GM10248 (cell line): ENCODE measurements at regions not wholly inside any gene's neighbourhood (a gene's known extent, or its start where the extent isn't known, plus 50 kb on each side); places are given as distances from the start of the nearest gene placed in this dataset.

Experiments
- CTCF ChIA-PET: fragments of 300-600 bp; sonication (Branson Sonifier 250); formaldehyde crosslinking; extraction: SDS; loops from one replicate; lab custom pipeline; 2021; ENCODE audit warnings: antibody characterized with exemption; lab: Yijun Ruan, JAX
- POLR2A ChIA-PET: fragments of 350-650 bp; sonication (Branson Sonifier 250); formaldehyde crosslinking; extraction: SDS; loops from one replicate; lab custom pipeline; 2020; ENCODE audit warnings: antibody characterized with exemption; lab: Yijun Ruan, JAX
- DNase-seq: peaks from one replicate; pipeline ENCODE4 v3.0.0; 2012; ENCODE audit errors: extremely low spot score
- CTCF ChIP-seq: IDR thresholded peaks from 2 replicates; pipeline ENCODE4 v1.5.1; 2012; ENCODE audit warnings: mild to moderate bottlenecking, low read depth; ENCODE audit errors: extremely low read depth, missing control alignments, control extremely low read depth

- POLR2A ChIA-PET = no interaction called here
Observed at GRCh38 chr12:38465020-38465419, 148.4 kb downstream of the ALG10B start.

GRCh38 chr12:38469715-38470114 lies 153.1 kb downstream of the ALG10B start:
- ChIA-PET CTCF (no interaction called here), POLR2A (no interaction called here)
- DNase-seq = no peak
- no peak for TF ChIP-seq CTCF

More at GRCh38 chr12:38465020-38465419, 148.4 kb downstream of the ALG10B start:
- no peak for DNase-seq
- TF ChIP-seq CTCF = no peak
- CTCF ChIA-PET = no interaction called here

DNA sequence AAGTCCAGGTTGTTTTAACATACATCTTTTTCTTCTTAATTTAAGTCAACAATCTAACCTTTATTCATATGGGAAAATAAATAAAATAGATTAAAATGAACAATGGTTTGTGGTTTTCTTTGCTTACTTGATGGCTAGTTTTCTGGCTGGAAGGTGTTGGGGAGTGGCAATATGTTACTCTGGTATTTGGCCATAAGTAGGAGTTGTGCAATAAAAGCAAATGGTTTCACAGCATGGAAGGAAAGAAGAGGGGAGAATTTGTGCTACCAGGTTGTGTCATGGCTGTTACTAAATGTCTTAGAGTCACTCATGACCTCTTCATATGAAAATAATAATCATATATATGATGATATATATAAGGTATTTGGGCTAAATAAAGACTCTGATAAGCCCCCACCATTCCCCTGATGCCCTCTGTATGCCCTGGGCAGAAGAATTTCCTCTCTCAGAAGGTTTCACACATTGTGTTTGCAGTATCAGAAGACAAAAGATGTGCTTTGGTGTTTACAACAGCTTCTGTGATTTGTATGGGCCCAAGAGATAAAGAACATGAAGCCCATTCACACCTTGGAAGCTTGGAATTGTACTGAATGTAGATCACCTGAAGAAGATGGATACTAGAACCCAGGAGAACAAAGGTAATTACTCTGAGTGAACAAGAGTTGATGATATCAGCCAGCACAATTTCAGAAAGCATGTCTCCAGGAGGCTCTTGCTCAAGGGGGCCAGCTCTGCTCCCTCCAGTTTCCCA lies 160.9 kb downstream of the ALG10B start:
- CTCF ChIA-PET = interaction anchor here (1.1 to 1.4 kb wide), 2 partner anchors 20 to 795 kb away, joined by 3 read pairs; no protein-coding TSS in a partner anchor
- TF ChIP-seq CTCF = no peak
- POLR2A ChIA-PET = no interaction called here
- DNase-seq = no peak

DNA sequence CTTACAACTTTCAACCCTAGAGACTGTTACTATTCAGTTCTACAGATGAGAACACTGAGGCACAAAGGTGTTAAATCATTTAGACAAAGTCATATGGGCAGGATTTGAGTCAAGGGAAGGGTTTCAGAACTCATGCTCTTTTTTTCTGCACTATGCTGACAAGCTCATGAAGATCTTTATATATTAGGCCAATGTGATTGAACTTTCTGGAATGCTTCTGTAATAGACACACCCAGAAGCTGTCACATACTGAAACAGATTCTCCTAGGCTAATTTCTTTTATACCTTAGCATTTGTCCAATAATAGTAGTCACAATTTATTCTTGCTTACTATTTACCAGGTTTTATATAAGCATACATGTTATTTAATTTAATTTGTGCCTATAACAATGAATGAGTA lies 164.0 kb downstream of the ALG10B start:
- ChIA-PET CTCF (interaction anchor here (1.4 to 1.5 kb wide), 2 partner anchors 9 to 10 kb away, joined by 3 to 5 read pairs; no protein-coding TSS in a partner anchor), POLR2A (no interaction called here)
- no peak for TF ChIP-seq CTCF
- no peak for DNase-seq

DNA sequence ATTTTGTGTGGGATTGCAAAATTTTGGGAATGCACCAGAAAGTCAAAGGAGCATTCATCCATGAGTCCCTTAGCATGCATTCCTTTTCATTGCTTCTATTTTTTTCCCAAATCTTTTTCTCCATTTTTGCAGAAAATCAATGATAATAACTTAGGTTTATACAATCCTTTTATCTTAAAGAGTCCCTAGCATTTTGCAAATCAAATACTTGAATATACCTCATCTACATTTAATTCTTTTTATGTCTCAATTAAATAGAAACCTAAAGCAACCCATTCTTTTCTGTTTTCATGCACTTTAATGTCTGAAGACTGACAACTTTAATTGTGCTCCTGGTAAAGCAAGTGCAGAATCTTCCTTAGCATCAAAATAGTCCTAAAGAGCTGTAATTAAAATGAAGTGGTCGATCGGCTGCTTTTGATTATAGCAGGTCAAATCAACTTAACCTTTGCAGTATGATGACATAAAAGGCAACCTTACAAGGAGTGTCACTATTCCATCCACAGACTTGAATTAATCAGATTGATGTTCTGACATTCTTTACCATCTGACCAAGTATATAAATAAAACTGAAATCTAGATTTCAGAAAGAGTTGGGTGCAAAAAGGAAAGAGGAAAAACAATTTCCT lies 168.4 kb downstream of the ALG10B start:
- ChIA-PET POLR2A (no interaction called here), CTCF (interaction anchor here (1.1 to 1.5 kb wide), 2 partner anchors 20 to 22 kb away, joined by 3 to 4 read pairs; no protein-coding TSS in a partner anchor)
- TF ChIP-seq CTCF = no peak
- no peak for DNase-seq

GRCh38 chr12:38488866-38489265 lies 172.3 kb downstream of the ALG10B start:
- no peak for DNase-seq
- POLR2A ChIA-PET = no interaction called here
- CTCF ChIA-PET = interaction anchor here (1.3 to 2.3 kb wide), 4 partner anchors 8 to 70 kb away, joined by 3 to 8 read pairs (median 4); no protein-coding TSS in a partner anchor
- no peak for TF ChIP-seq CTCF
